ENCODE measurements at regions not wholly inside any gene's neighbourhood (a gene's known extent, or its start where the extent isn't known, plus 50 kb on each side); places are given as distances from the start of the nearest gene placed in this dataset.

- ATAC-seq = no peak
- DNase-seq = no peak
- no peaks in the 10 kb centered on the region for H3K4me1 ChIP-seq
- no peaks in the 10 kb centered on the region for H3K36me3 ChIP-seq (ENCODE audit: insufficient read depth in 1 of 2, low read depth in 1 of 2)
- no peaks in the 10 kb centered on the region for H3K9me3 ChIP-seq
- TF ChIP-seq CTCF (IDR thresholded peaks at IDR 0.05) = no peak
- peaks cover 0 to 4% (median 0%) of the 10 kb centered on the region in 3 donors for H3K27me3 ChIP-seq (ENCODE audit: insufficient read depth in 3 of 3, low read length in 2 of 3)
- 88 to 90% (median 89%) methylated on average over 9 of the region's 9 CpGs for WGBS, 3 donors
- no peak overlapping the region for H3K27ac ChIP-seq
- intact Hi-C loops (cut with DNase I) = no loop called here
- no peak overlapping the region for H3K4me3 ChIP-seq
Measured at GRCh38 chr2:385061-385460, 97.2 kb upstream of the ALKAL2 start.

GRCh38 chr2:383888-384287 lies 96.0 kb upstream of the ALKAL2 start:
- Histone ChIP-seq H3K4me1 (no peaks in the 10 kb centered on the region), H3K9me3 (no peaks in the 10 kb centered on the region), H3K27me3 (ENCODE audit: insufficient read depth in 3 of 3, low read length in 2 of 3) (peaks cover 0 to 4% (median 0%) of the 10 kb centered on the region in 3 donors), H3K4me3 (no peak overlapping the region), H3K27ac (no peak overlapping the region), H3K36me3 (ENCODE audit: insufficient read depth in 1 of 2, low read depth in 1 of 2) (no peaks in the 10 kb centered on the region)
- intact Hi-C loops (cut with DNase I) = no loop called here
- ATAC-seq = no peak
- DNase-seq = no peak
- WGBS, 3 donors = 62 to 65% (median 62%) methylated on average over 10 of the region's 10 CpGs
- TF ChIP-seq CTCF (IDR thresholded peaks at IDR 0.05) = no peak

GRCh38 chr2:383178-383577 lies 95.3 kb upstream of the ALKAL2 start:
- no peaks in the 10 kb centered on the region for H3K4me1 ChIP-seq
- DNase-seq (no peak), ATAC-seq (no peak)
- intact Hi-C loops (cut with DNase I) = no loop called here
- H3K9me3 ChIP-seq = no peaks in the 10 kb centered on the region
- no peaks in the 10 kb centered on the region for H3K36me3 ChIP-seq (ENCODE audit: insufficient read depth in 1 of 2, low read depth in 1 of 2)
- TF ChIP-seq CTCF (IDR thresholded peaks at IDR 0.05) = no peak
- H3K4me3 ChIP-seq = no peak overlapping the region
- H3K27me3 ChIP-seq (ENCODE audit: insufficient read depth in 3 of 3, low read length in 2 of 3) = peaks cover 0 to 4% (median 0%) of the 10 kb centered on the region in 3 donors
- no peak overlapping the region for H3K27ac ChIP-seq
- WGBS, 3 donors = 22 to 26% (median 23%) methylated on average over 13 of the region's 13 CpGs

GRCh38 chr2:382728-383022 lies 94.8 kb upstream of the ALKAL2 start:
- Histone ChIP-seq H3K9me3 (no peaks in the 10 kb centered on the region), H3K4me1 (no peaks in the 10 kb centered on the region), H3K27ac (no peak overlapping the region), H3K36me3 (ENCODE audit: insufficient read depth in 1 of 2, low read depth in 1 of 2) (no peaks in the 10 kb centered on the region), H3K27me3 (ENCODE audit: insufficient read depth in 3 of 3, low read length in 2 of 3) (peaks cover 0 to 4% (median 0%) of the 10 kb centered on the region in 3 donors), H3K4me3 (no peak overlapping the region)
- intact Hi-C loops (cut with DNase I) = no loop called here
- no peak for TF ChIP-seq CTCF (IDR thresholded peaks at IDR 0.05)
- 84 to 90% (median 89%) methylated on average over 7 of the region's 7 CpGs for WGBS, 3 donors
- ATAC-seq (no peak), DNase-seq (no peak)

- no peak for ATAC-seq
- no peak for TF ChIP-seq CTCF (IDR thresholded peaks at IDR 0.05)
Measured at GRCh38 chr2:381941-382727, 94.2 kb upstream of the ALKAL2 start.

More at GRCh38 chr2:381941-382727, 94.2 kb upstream of the ALKAL2 start:
- Histone ChIP-seq H3K27me3 (ENCODE audit: insufficient read depth in 3 of 3, low read length in 2 of 3) (peaks cover 0 to 4% (median 0%) of the 10 kb centered on the region in 3 donors), H3K4me1 (no peaks in the 10 kb centered on the region), H3K27ac (no peak overlapping the region), H3K4me3 (no peak overlapping the region), H3K36me3 (ENCODE audit: insufficient read depth in 1 of 2, low read depth in 1 of 2) (no peaks in the 10 kb centered on the region), H3K9me3 (no peaks in the 10 kb centered on the region)
- DNase-seq = no peak
- 51 to 60% (median 54%) methylated on average over 20 of the region's 20 CpGs for WGBS, 3 donors
- intact Hi-C loops (cut with DNase I) = no loop called here
